A549 (cell line): ENCODE measurements at regions not wholly inside any gene's neighbourhood (a gene's known extent, or its start where the extent isn't known, plus 50 kb on each side); places are given as distances from the start of the nearest gene placed in this dataset.

Experiments used
- CBX2 ChIP-seq: fragments of 200-600 bp; sonication (generic); IDR thresholded peaks from 2 replicates; pipeline ENCODE4 v1.6.1; 2016; ENCODE audit warnings: low read depth, mild to moderate bottlenecking, borderline replicate concordance
- CHD2 ChIP-seq: fragments of 150-350 bp; IDR thresholded peaks from 2 replicates; pipeline ENCODE4 v1.6.1; 2014; ENCODE audit warnings: low read length; ENCODE audit not compliant: partially characterized antibody
- CTCF ChIP-seq: fragments of >200 bp; sonication (Bioruptor Twin); formaldehyde crosslinking; IDR thresholded peaks from 3 replicates; pipeline ENCODE4 v1.5.1; 2016
- POLR2A ChIP-seq: IDR thresholded peaks from 2 replicates; pipeline ENCODE4 v1.6.1; 2012; ENCODE audit warnings: mild to moderate bottlenecking, low read length
- POLR2AphosphoS2 ChIP-seq: conservative IDR thresholded peaks from 2 replicates; pipeline ENCODE4 v1.6.1; 2012; ENCODE audit warnings: low read length, improper control_type of control experiment, inconsistent platforms

GRCh38 chr14:28077021-28077420, 689.6 kb upstream of the FOXG1 start:
- TF ChIP-seq CTCF, result no peak
- TF ChIP-seq CHD2, result no peak
- TF ChIP-seq POLR2A, result no peak
- no peak for TF ChIP-seq CBX2
- no peak for TF ChIP-seq POLR2AphosphoS2
